GM10248 (cell line): ENCODE measurements at regions not wholly inside any gene's neighbourhood (a gene's known extent, or its start where the extent isn't known, plus 50 kb on each side); places are given as distances from the start of the nearest gene placed in this dataset.

ENCODE experiments used
- CTCF ChIA-PET: fragments of 300-600 bp; sonication (Branson Sonifier 250); formaldehyde crosslinking; extraction: SDS; loops from one replicate; lab custom pipeline; 2021; ENCODE audit warnings: antibody characterized with exemption; lab: Yijun Ruan, JAX
- POLR2A ChIA-PET: fragments of 350-650 bp; sonication (Branson Sonifier 250); formaldehyde crosslinking; extraction: SDS; loops from one replicate; lab custom pipeline; 2020; ENCODE audit warnings: antibody characterized with exemption; lab: Yijun Ruan, JAX
- DNase-seq: peaks from one replicate; pipeline ENCODE4 v3.0.0; 2012; ENCODE audit errors: extremely low spot score
- CTCF ChIP-seq: IDR thresholded peaks from 2 replicates; pipeline ENCODE4 v1.5.1; 2012; ENCODE audit warnings: mild to moderate bottlenecking, low read depth; ENCODE audit errors: extremely low read depth, missing control alignments, control extremely low read depth

GRCh38 chr1:198400063-198400462, 140.4 kb downstream of the ATP6V1G3 start:
- CTCF ChIA-PET: interaction anchor here (0.7 to 0.9 kb wide), 2 partner anchors 17 to 34 kb away, joined by 3 read pairs; no protein-coding TSS in a partner anchor
- TF ChIP-seq CTCF: no peak
- POLR2A ChIA-PET: no interaction called here
- DNase-seq: no peak

DNA sequence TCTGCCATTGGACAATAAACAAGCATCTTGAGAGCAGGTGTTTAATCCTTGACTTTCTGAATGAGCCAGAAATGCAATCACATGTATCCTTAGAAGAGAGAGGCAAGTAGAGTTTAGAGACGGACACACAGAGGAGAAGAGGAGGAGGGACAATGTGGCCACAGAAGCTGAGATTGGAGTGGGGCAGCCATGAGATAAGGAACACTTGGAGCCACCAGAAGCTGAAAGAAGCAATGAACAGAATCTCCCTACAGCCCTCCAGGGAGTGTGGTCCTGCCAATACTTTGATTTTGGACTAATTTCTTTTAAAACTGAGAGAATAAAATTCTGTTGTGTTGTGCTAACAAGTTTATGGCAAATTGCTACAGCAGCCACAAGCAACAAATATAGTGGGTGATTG, 141.0 kb downstream of the ATP6V1G3 start:
- ChIA-PET POLR2A (no interaction called here), CTCF (no interaction called here)
- no peak for DNase-seq
- TF ChIP-seq CTCF: no peak

- ChIA-PET POLR2A (no interaction called here), CTCF (interaction anchor here (1.1 kb wide), 1 partner anchor 37 kb away, joined by 3 read pairs; no protein-coding TSS in a partner anchor)
- TF ChIP-seq CTCF: no peak
- DNase-seq: no peak
Observed at GRCh38 chr1:198397208-198397808, 143.2 kb downstream of the ATP6V1G3 start.

DNA sequence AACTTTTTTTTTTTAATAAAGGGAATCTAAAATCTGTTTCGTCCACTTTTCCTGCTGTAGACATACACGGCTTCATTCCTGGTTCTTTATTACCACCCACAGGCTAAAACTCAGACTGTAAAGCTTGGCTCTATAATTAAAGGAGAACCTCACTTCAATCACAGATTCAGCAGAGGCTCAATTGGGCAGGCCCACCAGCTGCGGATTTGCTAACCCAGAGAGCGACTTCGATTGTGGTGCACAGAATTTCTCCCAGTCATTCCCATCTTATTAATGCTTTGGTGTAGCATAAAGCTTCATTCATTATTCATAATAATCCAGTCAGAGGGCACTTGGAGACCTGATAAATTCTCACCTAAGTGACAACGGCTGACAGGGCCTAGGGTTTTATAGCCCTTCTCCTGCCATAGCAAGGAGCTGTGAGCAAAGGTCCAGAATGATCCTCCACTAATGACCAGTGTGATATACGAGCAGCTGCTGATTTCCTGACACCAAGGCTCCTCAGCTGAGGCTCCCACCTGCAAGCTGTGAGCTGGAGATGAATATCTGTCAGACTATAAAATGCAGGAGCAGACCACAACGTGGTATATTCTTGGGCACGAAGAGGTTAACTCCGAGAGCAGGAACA, 149.0 kb downstream of the ATP6V1G3 start:
- TF ChIP-seq CTCF: no peak
- DNase-seq: no peak
- ChIA-PET POLR2A (no interaction called here), CTCF (interaction anchor here (0.8 to 1.5 kb wide), 8 partner anchors 8 to 272 kb away, joined by 3 to 4 read pairs (median 3); no protein-coding TSS in a partner anchor)

GRCh38 chr1:198387587-198387986, 152.9 kb downstream of the ATP6V1G3 start:
- no peak for DNase-seq
- TF ChIP-seq CTCF: no peak
- CTCF ChIA-PET: interaction anchor here (0.9 kb wide), 1 partner anchor 9 kb away, joined by 3 read pairs; no protein-coding TSS in a partner anchor
- POLR2A ChIA-PET: no interaction called here

- TF ChIP-seq CTCF: no peak
- ChIA-PET POLR2A (no interaction called here), CTCF (no interaction called here)
- DNase-seq: no peak
Observed at GRCh38 chr1:198380275-198380674, 160.2 kb downstream of the ATP6V1G3 start.
